HG02852 (cell line): ENCODE measurements at regions not wholly inside any gene's neighbourhood (a gene's known extent, or its start where the extent isn't known, plus 50 kb on each side); places are given as distances from the start of the nearest gene placed in this dataset.

Experiments used
- ATAC-seq: cut with Tn5 transposase; IDR thresholded peaks from one replicate; pipeline ENCODE4 v1.9.1; 2021; ENCODE audit warnings: mild to moderate bottlenecking, moderate library complexity; ENCODE audit not compliant: unreplicated experiment

DNA sequence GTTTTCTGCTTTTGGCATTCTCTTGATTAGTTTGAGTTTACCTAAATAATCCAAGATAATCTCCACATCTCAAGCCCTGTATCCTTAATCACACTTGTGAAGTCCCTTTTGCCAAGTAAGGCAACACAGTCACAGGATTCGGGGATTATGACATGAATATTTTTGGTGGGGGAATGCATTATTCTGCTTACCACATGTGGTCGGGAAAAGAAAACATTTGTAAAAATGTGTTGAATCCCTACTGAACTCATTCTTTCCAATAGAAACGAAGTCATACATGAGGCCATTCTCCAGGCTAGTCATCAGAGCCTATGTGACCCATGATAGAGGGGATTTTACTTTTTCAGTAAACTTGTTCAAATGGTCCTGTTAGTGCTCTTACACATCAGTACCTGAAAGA is 58.5 kb upstream of the PRICKLE1 start:
- no peak for ATAC-seq

DNA sequence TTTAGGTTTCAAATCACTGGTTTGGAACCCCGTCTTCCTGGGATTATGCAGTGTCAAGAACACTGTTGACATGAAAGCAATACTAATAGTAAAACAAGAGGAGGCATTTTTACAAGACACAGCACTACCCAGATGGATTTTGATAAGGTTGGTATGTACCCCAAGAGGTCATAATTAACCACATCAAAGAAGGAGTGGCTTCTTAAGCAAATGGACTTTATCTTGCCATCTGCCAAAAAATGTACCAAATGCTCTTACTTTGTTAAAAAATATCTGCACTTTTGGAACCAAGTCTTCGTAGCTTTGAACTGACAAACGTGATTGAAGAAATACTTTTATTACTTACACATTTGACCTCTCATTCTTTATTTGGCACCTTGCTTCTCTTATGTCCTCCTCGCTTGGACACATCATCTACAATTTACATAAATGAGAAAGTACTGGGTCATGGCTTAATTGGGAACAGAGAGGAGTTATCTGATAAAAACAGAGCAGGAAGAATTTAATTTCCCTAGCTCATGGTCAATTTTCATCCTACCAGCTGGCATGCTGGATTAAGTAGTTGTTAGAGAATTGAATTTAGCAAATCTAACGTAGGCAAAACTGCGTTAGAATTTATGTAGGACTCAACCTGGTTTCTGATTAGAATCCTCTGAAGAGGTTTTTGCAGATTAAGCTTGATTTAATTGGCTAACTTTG is 54.5 kb upstream of the PRICKLE1 start:
- ATAC-seq, result no peak

DNA sequence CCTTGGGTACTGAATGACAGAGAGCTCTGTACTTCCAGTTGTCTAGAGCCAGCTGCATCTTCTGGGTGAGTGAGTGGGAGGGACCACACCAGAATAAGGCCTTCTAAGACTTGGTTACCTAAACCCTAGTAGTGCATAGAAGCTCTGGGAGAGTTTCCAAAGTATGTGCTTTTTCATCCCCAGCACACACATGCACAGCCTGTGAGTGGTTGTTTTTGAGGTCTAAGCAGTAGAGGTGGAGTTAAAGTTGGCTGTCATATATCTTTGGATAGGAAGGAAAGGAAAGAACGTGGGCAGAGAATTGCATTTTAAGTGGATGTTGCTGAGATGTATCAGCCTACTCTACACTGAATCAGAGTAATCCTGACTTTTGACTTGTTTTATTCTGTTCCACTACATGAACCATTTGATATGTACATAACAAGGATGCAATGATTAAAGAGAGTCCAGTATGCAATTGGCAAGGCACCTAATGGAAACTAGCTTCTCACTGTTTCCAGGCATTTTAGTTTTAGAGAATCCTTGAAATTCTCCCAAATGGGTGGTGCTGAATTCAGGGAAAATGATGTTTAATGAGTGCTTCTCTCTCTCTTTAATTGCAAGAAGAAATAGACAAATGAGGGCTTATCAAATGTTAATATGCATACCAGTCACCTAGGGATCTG is 51.8 kb upstream of the PRICKLE1 start:
- ATAC-seq, result no peak

DNA sequence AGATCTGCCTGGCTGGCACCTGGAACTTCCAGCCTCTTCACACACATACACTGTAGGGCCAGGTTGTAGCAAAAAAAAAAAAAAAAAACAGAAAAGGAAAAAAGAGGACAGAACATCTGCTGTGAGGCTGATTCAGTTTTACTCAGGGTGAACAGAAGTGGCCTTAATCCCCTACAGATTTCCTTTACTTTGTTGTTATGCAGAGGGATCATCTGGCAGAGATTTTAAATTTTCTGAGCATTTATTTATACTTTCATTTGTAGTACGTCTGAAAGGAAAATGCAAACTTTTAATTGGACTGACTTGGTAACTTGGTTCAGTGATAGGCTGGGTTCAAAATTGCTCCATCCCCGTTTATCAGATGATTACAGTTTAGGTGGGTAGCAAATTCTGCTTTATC is 50.8 kb upstream of the PRICKLE1 start:
- no peak for ATAC-seq

DNA sequence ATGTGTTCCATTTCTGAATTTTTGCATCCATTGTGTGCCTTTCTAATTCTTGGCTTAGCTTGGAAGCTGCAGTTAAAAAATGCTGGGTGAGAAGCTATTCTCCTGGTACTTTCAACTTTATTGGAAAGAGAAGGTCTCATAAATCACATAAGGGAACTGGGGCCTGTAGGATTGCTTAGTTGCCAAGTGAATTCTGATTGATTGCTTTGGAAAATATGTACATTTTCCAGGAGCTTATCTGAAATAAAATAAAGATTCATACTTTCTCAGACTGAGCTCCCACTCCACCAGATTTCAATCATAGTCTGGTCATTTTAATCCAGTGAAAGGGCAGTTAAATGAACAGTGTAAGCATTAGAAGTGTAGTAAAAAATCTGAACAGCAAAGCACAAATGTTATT is 50.0 kb upstream of the PRICKLE1 start:
- no peak for ATAC-seq
